ENCODE measurements at regions not wholly inside any gene's neighbourhood (a gene's known extent, or its start where the extent isn't known, plus 50 kb on each side); places are given as distances from the start of the nearest gene placed in this dataset. TPM values are rescaled to one million over a fixed set of nuclear protein-coding genes. Genes with fewer than 3 reads are reported as not detected.
A peak's percentile ranks its signal among the peaks of the same experiment; 100 is the strongest.
"Not testable (repeated sequence)": the region's sequence is repeated elsewhere in the genome, so short reads cannot be mapped to it uniquely, and the experiment has no call there.

GRCh38 chr11:79501707-79502106 lies 60.9 kb upstream of the TENM4 start:
- no peak for DNase-seq
- H3K4me1 Mint-ChIP-seq: no peaks in the 10 kb centered on the region
- H3K4me3 Mint-ChIP-seq: no peak overlapping the region
- H3K27me3 Mint-ChIP-seq: no peaks in the 10 kb centered on the region
- POLR2A ChIA-PET: no interaction called here
- CTCF ChIA-PET: no interaction called here
- no peaks in the 10 kb centered on the region for H3K36me3 Mint-ChIP-seq (ENCODE audit: low read depth)
- H3K27ac Mint-ChIP-seq: no peak overlapping the region
- no peaks in the 10 kb centered on the region for H3K9me3 Mint-ChIP-seq

DNA sequence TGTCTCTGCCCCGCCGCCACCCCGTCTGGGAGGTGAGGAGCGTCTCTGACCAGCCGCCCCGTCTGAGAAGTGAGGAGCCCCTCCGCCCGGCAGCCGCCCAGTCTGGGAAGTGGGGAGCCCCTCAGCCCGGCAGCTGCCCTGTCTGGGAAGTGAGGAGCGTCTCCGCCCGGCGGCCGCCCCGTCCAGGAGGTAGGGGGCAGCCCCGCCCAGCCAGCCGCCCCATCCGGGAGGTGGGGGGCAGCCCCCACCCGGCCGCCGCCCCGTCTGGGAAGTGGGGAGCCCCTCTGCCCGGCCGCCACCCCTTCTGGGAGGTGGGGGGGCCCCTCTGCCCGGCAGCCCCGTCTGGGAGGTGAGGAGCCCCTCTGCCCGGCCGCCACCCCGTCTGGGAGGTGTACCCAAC lies 59.1 kb upstream of the TENM4 start:
- DNase-seq; H3K4me1 Mint-ChIP-seq; H3K27me3 Mint-ChIP-seq; H3K9me3 Mint-ChIP-seq; POLR2A ChIA-PET; H3K4me3 Mint-ChIP-seq; CTCF ChIA-PET; H3K27ac Mint-ChIP-seq; H3K36me3 Mint-ChIP-seq (ENCODE audit: low read depth): not testable (repeated sequence)

- ChIA-PET POLR2A (no interaction called here), CTCF (no interaction called here)
- no peaks in the 10 kb centered on the region for H3K36me3 Mint-ChIP-seq (ENCODE audit: low read depth)
- H3K4me1 Mint-ChIP-seq: no peaks in the 10 kb centered on the region
- no peak overlapping the region for H3K27ac Mint-ChIP-seq
- DNase-seq: no peak
- H3K9me3 Mint-ChIP-seq: no peaks in the 10 kb centered on the region
- H3K4me3 Mint-ChIP-seq: no peak overlapping the region
- peaks cover 1% of the 10 kb centered on the region for H3K27me3 Mint-ChIP-seq
These were observed 57.8 kb upstream of the TENM4 start for GRCh38 chr11:79498667-79499066.

DNA sequence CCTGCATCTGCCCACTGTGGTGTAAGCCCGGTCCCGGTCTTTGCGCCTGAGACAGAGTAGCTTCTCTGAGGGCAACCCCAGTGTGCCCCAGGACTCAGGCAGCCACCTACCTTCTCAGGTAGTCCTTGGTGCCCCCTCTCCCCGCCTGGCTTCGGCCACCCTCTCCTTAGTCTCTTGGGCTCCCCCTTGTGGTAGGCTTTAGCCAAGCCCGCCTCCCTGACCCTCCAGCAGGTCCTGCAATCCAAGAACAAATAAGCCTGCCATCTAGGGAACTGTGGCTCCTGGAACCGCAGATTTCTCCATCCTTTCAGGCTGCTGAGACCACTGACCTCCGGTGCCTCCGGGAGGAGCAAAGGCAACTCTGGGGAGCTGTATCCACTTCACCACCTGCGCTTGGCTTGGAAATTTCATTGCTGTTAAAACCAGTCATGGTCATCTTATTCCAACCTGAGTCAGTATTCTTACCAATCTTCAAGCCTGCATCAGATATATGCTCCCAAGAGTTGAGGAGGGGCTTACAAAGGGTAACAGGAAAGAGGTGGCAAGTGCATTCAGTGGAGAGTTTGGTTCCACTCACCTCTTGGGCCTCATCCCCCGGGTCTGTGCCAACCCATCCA lies 52.8 kb upstream of the TENM4 start:
- peak; percentile 48 for DNase-seq
- H3K27me3 Mint-ChIP-seq: peaks cover 1% of the 10 kb centered on the region
- ChIA-PET CTCF (interaction anchor here (1.0 kb wide), 2 partner anchors 848 to 849 kb away, joined by 3 read pairs; no protein-coding TSS in a partner anchor), POLR2A (no interaction called here)
- H3K36me3 Mint-ChIP-seq (ENCODE audit: low read depth): no peaks in the 10 kb centered on the region
- H3K4me3 Mint-ChIP-seq: no peak overlapping the region
- H3K27ac Mint-ChIP-seq: no peak overlapping the region
- no peaks in the 10 kb centered on the region for H3K9me3 Mint-ChIP-seq
- no peaks in the 10 kb centered on the region for H3K4me1 Mint-ChIP-seq

DNA sequence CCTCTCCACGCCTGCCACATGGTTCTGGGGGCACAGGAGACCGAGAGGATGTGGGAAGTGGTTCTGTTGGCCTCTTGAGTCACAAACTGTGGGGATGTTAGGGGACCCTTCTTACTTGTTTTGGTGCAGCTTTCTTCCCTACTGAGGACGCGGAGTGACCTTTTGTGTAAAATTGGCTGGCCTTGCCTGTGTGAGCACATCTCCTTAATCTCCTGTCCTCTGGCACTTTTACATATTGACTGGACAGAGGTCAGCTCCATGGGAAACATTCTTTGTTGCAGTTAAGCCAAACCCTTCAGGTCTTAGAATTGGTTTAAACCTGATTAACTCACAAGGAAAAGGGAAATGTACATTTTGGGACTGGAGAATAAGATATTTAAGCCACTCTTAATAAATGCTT lies 51.2 kb upstream of the TENM4 start:
- ChIA-PET CTCF (no interaction called here), POLR2A (no interaction called here)
- no peak for DNase-seq
- Mint-ChIP-seq H3K27ac (no peak overlapping the region), H3K36me3 (ENCODE audit: low read depth) (no peaks in the 10 kb centered on the region), H3K4me1 (no peaks in the 10 kb centered on the region), H3K4me3 (no peak overlapping the region), H3K27me3 (peaks cover 1% of the 10 kb centered on the region), H3K9me3 (no peaks in the 10 kb centered on the region)

Small RNA genes in the stretch of these regions (microRNA-seq; reads per million reads assigned to microRNA genes)
- gene MIR4300 (ENCODE audit: borderline microRNAs expressed, borderline replicate concordance): not detected

All from activated CD4-positive, alpha-beta T cell treated with anti-CD3 and anti-CD28 coated beads, Interleukin-2, amount 10 ng/mL, durations not matched to agents 7 days and 5 days (primary cell).